ENCODE measurements at regions not wholly inside any gene's neighbourhood (a gene's known extent, or its start where the extent isn't known, plus 50 kb on each side); places are given as distances from the start of the nearest gene placed in this dataset.

DNA sequence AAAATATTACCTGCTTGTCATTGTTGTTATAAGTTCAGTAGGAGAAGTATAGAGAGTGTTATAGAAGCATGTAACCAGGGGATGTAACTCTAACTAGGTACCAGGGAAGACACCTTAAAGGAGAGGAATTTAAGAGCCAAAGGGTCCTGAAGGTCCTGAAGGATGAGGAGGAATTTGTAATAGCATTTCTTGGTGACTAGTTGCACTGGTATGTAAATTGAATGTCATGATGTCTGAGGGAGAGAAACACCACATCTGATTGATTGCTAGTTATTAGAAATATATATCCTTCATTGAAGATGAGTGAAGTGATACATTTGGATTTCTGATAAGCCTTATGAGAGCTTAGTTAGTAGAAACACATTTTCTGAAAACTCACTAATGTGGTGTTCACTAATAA is 643.8 kb downstream of the RFPL4B start:
- Histone ChIP-seq H3K9me3 (replicated peaks in 1 of 11) (0 out of 22 replicates have a peak, but pooled peaks cover 0 to 6% (median 0%) of the 10 kb centered on the region in 11 experiments), H3K27ac (no peak overlapping the region), H3K4me3 (no peak overlapping the region), H3K36me3 (no peaks in the 10 kb centered on the region), H4K20me1 (no peaks in the 10 kb centered on the region), H3K9ac (no peak overlapping the region), H3K4me1 (no peaks in the 10 kb centered on the region), H3K27me3 (no peaks in the 10 kb centered on the region), H3K4me2 (no peak overlapping the region)
- TF ChIP-seq Cebpa-rat (IDR thresholded peaks at IDR 0.05), result no peak

DNA sequence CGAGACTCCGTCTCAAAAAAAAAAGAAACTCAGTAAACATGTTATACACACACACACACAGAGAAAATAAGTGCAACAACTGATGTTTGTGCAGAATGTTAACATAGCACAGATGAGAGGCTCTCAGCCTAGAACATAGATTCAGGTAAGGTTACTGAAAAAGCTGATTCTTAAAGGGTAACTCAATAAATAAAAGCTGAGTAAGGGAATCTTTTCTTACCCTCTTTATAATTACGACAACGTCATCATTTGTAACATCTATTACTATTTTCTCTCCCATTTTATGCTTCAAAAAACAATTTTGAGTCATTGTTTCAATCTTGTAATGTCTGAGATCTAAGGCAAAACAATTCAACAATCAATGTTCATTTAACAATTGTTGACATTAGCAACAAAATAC is 644.8 kb downstream of the RFPL4B start:
- Histone ChIP-seq H4K20me1 (no peaks in the 10 kb centered on the region), H3K27me3 (no peaks in the 10 kb centered on the region), H3K9me3 (replicated peaks in 1 of 11) (0 out of 22 replicates have a peak, but pooled peaks cover 0 to 6% (median 0%) of the 10 kb centered on the region in 11 experiments), H3K4me3 (no peak overlapping the region), H3K4me2 (no peak overlapping the region), H3K9ac (no peak overlapping the region), H3K36me3 (no peaks in the 10 kb centered on the region), H3K27ac (no peak overlapping the region), H3K4me1 (no peaks in the 10 kb centered on the region)
- no peak for TF ChIP-seq Cebpa-rat (IDR thresholded peaks at IDR 0.05)

DNA sequence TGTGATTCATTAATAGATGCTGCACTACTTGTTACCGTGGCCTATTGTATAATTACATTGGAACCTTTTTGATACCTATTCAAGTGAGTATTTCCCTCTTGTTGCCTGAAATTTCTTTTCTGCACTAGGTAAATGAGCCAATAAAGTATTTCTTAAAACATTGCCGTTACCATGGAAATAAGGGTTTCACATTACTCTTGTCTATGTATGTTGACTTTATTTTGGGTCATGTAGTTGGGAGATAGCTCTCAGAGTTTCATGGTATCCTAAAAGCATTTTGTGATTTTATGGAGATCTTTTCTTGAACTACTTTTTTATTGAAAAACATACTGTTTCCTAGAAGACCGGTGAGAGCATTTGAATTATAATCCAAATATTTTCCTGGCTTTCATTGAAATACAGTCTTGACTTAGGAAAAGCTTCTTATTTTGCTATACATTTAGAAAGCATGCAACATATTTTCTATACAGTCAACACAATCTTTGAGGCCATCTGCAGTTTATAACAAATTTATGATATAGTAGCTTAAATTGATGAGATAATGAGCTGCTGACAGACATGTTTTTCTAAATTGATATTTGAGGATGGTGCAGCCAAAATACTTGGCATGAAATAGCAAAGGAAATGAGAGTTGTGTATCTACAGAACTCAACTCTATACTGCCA is 650.4 kb downstream of the RFPL4B start:
- Histone ChIP-seq H3K27me3 (no peaks in the 10 kb centered on the region), H3K4me3 (no peak overlapping the region), H3K36me3 (no peaks in the 10 kb centered on the region), H3K4me1 (no peaks in the 10 kb centered on the region), H3K27ac (no peak overlapping the region), H4K20me1 (no peaks in the 10 kb centered on the region), H3K9me3 (replicated peaks in 1 of 11) (no peaks in the 10 kb centered on the region), H3K4me2 (no peak overlapping the region), H3K9ac (no peak overlapping the region)
- no peak for TF ChIP-seq Cebpa-rat (IDR thresholded peaks at IDR 0.05)

DNA sequence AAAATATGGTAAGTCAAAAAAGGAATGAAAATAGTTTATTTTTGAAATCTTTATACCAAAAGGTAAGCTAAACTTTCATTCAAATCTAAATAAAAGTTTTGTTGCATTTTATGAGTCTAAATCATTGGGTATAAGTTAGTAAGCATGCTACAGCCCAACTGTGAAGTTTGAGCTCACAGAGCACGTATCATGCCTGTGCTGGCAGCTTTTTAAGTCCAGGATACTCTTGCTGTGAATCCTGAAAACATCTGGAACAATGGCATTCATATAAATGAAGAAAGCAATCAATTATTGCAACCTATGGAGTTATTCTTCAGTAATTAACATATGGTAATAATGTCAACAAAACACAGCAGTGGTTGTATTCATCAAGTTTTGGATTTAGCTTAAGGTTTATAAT is 656.9 kb downstream of the RFPL4B start:
- Histone ChIP-seq H3K27ac (no peak overlapping the region), H3K9ac (no peak overlapping the region)

DNA sequence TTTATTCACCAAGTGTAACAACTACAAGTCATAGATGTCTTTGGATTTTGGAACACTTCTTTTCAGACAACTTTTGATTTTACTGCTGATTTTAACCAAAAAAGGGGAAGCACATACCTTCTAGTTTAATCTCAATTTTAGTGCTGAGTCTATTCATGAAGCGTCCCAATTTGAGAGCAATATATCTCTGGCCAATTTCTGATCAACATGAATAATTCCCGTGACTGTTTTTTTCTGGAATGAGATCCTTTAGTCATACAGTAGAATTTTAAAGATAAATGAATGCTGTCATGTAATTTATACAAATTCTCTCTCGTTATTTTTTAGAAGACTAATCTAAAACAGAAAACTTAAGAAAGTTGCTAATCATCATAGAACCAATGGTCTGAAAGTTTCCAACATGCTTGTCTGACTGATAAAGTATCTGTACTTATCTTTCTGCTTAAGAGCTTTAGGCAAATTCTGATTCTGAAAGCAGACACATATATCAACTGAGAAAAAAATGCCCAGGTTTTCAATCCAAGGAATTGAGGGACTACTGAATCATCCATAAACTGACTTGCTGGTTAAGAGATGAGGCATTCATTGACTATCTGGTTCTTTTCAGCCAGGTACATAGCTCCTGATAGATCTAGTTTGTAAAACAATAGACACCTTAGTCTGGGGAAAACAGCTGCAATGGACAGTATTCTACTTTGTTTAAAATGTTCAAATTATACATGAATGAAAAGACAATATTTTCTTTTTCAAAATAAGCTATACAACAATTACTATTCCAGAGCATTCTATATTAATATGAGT is 657.5 kb downstream of the RFPL4B start:
- Histone ChIP-seq H3K36me3 (no peaks in the 10 kb centered on the region), H3K4me1 (no peaks in the 10 kb centered on the region), H3K27me3 (no peaks in the 10 kb centered on the region), H3K9me3 (replicated peaks in 1 of 11) (no peaks in the 10 kb centered on the region), H3K4me3 (no peak overlapping the region), H3K4me2 (no peak overlapping the region), H3K9ac (no peak overlapping the region), H3K27ac (no peak overlapping the region), H4K20me1 (no peaks in the 10 kb centered on the region)
- no peak for TF ChIP-seq Cebpa-rat (IDR thresholded peaks at IDR 0.05)

More for the DNA sequence above, 656.9 kb downstream of the RFPL4B start:
- Histone ChIP-seq H4K20me1 (no peaks in the 10 kb centered on the region), H3K9me3 (replicated peaks in 1 of 11) (no peaks in the 10 kb centered on the region), H3K4me1 (no peaks in the 10 kb centered on the region), H3K36me3 (no peaks in the 10 kb centered on the region), H3K4me2 (no peak overlapping the region), H3K4me3 (no peak overlapping the region), H3K27me3 (no peaks in the 10 kb centered on the region)
- no peak for TF ChIP-seq Cebpa-rat (IDR thresholded peaks at IDR 0.05)

DNA sequence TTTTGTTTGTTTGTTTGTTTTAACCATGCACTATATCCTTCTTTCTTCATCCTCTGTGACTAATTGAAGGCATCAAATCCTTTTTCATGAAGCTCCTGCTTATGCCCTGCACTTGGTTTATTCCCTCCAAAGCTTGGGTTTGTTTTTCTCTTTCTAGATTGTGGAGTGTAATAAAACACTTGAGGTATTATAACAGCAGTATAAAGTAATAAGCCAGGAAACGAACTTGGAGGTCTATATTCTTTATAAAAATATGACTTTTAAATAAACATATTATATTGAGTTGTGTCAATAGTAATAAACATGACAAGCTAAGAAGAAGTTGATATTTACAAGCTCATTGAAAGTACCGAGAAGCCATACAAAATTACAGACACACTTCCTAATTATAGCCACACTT is 659.4 kb downstream of the RFPL4B start:
- Histone ChIP-seq H3K9me3 (replicated peaks in 1 of 11) (no peaks in the 10 kb centered on the region), H3K27me3 (no peaks in the 10 kb centered on the region), H3K4me3 (no peak overlapping the region), H3K36me3 (no peaks in the 10 kb centered on the region), H3K27ac (no peak overlapping the region), H3K9ac (no peak overlapping the region), H3K4me1 (no peaks in the 10 kb centered on the region), H3K4me2 (no peak overlapping the region), H4K20me1 (no peaks in the 10 kb centered on the region)
- TF ChIP-seq Cebpa-rat (IDR thresholded peaks at IDR 0.05), result no peak

DNA sequence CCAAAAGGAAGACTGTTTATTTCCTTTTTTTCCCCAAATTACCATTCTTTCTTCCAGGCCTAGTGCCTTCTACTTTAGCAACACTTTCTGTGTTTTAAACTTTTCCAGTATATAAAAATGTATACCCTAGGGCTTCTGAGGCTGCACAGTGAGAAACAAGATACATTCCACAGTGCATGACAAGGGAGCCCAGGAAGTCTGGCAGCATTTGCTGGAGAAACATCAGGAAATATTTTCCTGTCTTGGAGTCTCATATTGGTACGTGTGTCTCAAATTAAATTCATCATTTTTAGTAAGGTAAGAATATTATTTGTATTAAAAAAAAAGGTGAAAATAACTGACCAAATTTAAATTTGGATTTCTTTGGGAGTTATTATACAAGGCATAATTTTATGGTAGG is 662.6 kb downstream of the RFPL4B start:
- Histone ChIP-seq H3K4me2 (no peak overlapping the region), H3K27ac (no peak overlapping the region), H3K36me3 (no peaks in the 10 kb centered on the region), H3K4me1 (no peaks in the 10 kb centered on the region), H3K27me3 (no peaks in the 10 kb centered on the region), H3K4me3 (no peak overlapping the region), H3K9me3 (replicated peaks in 1 of 11) (no peaks in the 10 kb centered on the region), H4K20me1 (no peaks in the 10 kb centered on the region), H3K9ac (no peak overlapping the region)
- TF ChIP-seq Cebpa-rat (IDR thresholded peaks at IDR 0.05), result no peak

DNA sequence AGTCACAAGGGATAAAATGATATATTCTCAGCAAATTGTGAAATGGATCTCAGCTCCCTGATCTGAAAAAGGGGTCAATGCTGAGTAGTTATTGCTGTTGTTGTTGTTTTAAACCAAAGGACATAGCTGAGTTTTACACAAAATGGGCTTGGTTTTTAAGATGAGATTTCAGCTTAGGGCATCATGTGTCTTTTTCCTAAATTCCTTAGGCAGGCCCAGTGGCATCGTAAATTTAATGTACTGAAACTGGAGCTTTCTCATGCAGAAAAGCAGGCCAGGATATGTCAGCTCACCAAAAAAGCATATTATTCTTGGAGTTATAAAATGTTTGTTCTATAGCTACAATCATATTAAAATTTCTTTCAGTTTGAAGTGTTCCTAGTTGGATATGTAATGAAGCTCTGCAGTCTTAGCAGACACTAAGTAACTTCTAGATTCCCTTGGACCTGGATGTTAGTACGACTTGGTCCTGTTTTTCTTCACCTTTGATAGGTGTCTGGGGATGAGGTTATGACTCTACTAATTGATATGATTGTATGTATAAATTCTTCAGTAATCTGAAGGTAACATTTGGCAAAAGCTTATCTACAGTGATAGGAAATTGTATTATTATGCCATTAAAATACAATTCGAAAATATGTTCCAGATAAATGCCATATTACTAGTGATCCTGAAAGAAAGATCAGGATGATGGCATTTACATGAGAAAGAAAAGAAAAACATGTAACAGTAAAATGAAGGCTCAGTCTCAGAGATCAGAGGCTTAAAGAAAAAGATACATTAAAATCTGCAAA is 663.3 kb downstream of the RFPL4B start:
- TF ChIP-seq Cebpa-rat (IDR thresholded peaks at IDR 0.05), result no peak
- H3K4me3 ChIP-seq, result no peak overlapping the region
- H3K9ac ChIP-seq, result no peak overlapping the region
- H3K27ac ChIP-seq, result no peak overlapping the region
- no peaks in the 10 kb centered on the region for H4K20me1 ChIP-seq
- H3K36me3 ChIP-seq, result no peaks in the 10 kb centered on the region
- H3K4me1 ChIP-seq, result no peaks in the 10 kb centered on the region
- H3K9me3 ChIP-seq (replicated peaks in 1 of 11), result no peaks in the 10 kb centered on the region
- no peak overlapping the region for H3K4me2 ChIP-seq
- H3K27me3 ChIP-seq, result no peaks in the 10 kb centered on the region

DNA sequence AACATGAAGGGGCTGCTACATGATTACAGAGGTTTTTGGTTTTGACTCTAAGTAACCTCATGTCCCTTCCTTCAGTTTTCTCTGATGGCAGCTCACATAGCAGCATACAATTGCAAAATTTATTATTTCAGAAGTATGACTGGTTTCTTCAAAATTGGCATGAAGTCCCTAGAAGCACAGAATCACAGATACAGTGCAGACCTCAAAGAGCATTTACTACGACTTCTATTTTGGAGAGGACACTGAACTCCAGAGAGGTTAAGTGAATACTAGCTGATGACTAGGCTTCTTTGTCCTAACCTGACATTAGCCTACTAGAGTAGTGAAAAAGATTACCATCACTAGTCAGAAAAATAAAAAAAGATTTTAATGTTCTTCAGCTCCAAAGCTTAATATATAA is 664.3 kb downstream of the RFPL4B start:
- Histone ChIP-seq H3K27me3 (no peaks in the 10 kb centered on the region), H3K9me3 (replicated peaks in 1 of 11) (no peaks in the 10 kb centered on the region), H3K4me3 (no peak overlapping the region), H3K4me1 (no peaks in the 10 kb centered on the region), H3K4me2 (no peak overlapping the region), H3K9ac (no peak overlapping the region), H3K36me3 (no peaks in the 10 kb centered on the region), H3K27ac (no peak overlapping the region), H4K20me1 (no peaks in the 10 kb centered on the region)
- TF ChIP-seq Cebpa-rat (IDR thresholded peaks at IDR 0.05), result no peak

All from BLaER1 treated with 17β-estradiol and CSF1 and Interleukin-3, amounts not matched to agents 10 nM and 100 nM (cell line).